GM23338 (cell line): ENCODE measurements at regions not wholly inside any gene's neighbourhood (a gene's known extent, or its start where the extent isn't known, plus 50 kb on each side); places are given as distances from the start of the nearest gene placed in this dataset.

ENCODE experiments used
- ATAC-seq: fragments of 200-7000 bp; cut with Tn5 transposase; 3 replicates; pipeline ENCODE4 v1.9.1; 2020
- DNase-seq: peaks from one replicate; pipeline ENCODE4 v3.0.0-alpha.2; 2015; ENCODE audit warnings: low spot score
- H2AFZ ChIP-seq: fragments of 200-600 bp; sonication (generic); 2 replicates; pipeline ENCODE4 v1.8.0; 2016; ENCODE audit warnings: antibody characterized with exemption, mild to moderate bottlenecking, moderate library complexity
- H3F3A ChIP-seq: fragments of 200-600 bp; sonication (generic); replicated peaks from 2 replicates; pipeline ENCODE4 v1.8.0; 2017; ENCODE audit warnings: antibody characterized with exemption, mixed run types, low read depth
- H3K27ac ChIP-seq: fragments of 200-600 bp; sonication (generic); 2 replicates; pipeline ENCODE4 v1.6.1; 2016; ENCODE audit warnings: low read depth
- H3K27me3 ChIP-seq: fragments of 200-600 bp; sonication (generic); 2 replicates; pipeline ENCODE4 v1.8.0; 2016; ENCODE audit warnings: mild to moderate bottlenecking, mixed run types, moderate library complexity; ENCODE audit not compliant: insufficient read depth
- H3K36me3 ChIP-seq: fragments of 200-600 bp; sonication (generic); 2 replicates; pipeline ENCODE4 v1.8.0; 2016; ENCODE audit warnings: mild to moderate bottlenecking; ENCODE audit not compliant: insufficient read depth
- H3K4me1 ChIP-seq: fragments of 200-600 bp; sonication (generic); 2 replicates; pipeline ENCODE4 v1.8.0; 2016; ENCODE audit warnings: mild to moderate bottlenecking, moderate library complexity; ENCODE audit not compliant: insufficient read depth
- H3K4me2 ChIP-seq: fragments of 200-600 bp; sonication (generic); 2 replicates; pipeline ENCODE4 v1.7.1; 2017; ENCODE audit warnings: mixed run types
- H3K4me3 ChIP-seq: fragments of 200-600 bp; sonication (generic); 2 replicates; pipeline ENCODE4 v1.6.1; 2016; ENCODE audit warnings: mixed run types
- H3K79me2 ChIP-seq: fragments of 200-600 bp; sonication (generic); replicated peaks from 2 replicates; pipeline ENCODE4 v1.8.0; 2017; ENCODE audit warnings: mild to moderate bottlenecking; ENCODE audit not compliant: insufficient read depth
- H3K9me2 ChIP-seq: fragments of 200-600 bp; sonication (generic); 2 replicates; pipeline ENCODE4 v1.8.0; 2017; ENCODE audit not compliant: insufficient read depth
- H4K20me1 ChIP-seq: fragments of 200-600 bp; sonication (generic); replicated peaks from 2 replicates; pipeline ENCODE4 v1.8.0; 2017; ENCODE audit warnings: mild to moderate bottlenecking; ENCODE audit not compliant: insufficient read depth
- H3K27ac Mint-ChIP-seq: 2 replicates; pipeline ENCODE4 v1.8.0; 2020; ENCODE audit warnings: inconsistent platforms, mild to moderate bottlenecking, moderate library complexity, mixed read lengths
- H3K27me3 Mint-ChIP-seq: 3 replicates; pipeline ENCODE4 v1.8.0; 2022; ENCODE audit warnings: low read depth, mild to moderate bottlenecking, moderate library complexity, mixed read lengths, inconsistent platforms; ENCODE audit not compliant: insufficient read depth, poor library complexity
- H3K36me3 Mint-ChIP-seq: 3 replicates; pipeline ENCODE4 v1.8.0; 2021; ENCODE audit warnings: low read depth, mild to moderate bottlenecking, inconsistent platforms, moderate library complexity, mixed read lengths
- H3K4me1 Mint-ChIP-seq: 3 replicates; pipeline ENCODE4 v1.8.0; 2020; ENCODE audit warnings: mild to moderate bottlenecking, inconsistent platforms, mixed read lengths
- H3K4me3 Mint-ChIP-seq: 3 replicates; pipeline ENCODE4 v1.8.0; 2021; ENCODE audit warnings: moderate library complexity, mild to moderate bottlenecking, inconsistent platforms, mixed read lengths
- H3K9me3 Mint-ChIP-seq: 3 replicates; pipeline ENCODE4 v1.8.0; 2020; ENCODE audit warnings: moderate library complexity, mild to moderate bottlenecking, inconsistent platforms, mixed read lengths
- CREB1 ChIP-seq: fragments of 250-450 bp; sonication (Bioruptor Pico); IDR thresholded peaks from 2 replicates; pipeline ENCODE4 v1.5.0; 2020; ENCODE audit warnings: low read depth, mild to moderate bottlenecking, moderate library complexity
- ETS1 ChIP-seq: IDR thresholded peaks from 2 replicates; pipeline ENCODE4 v1.6.1; 2016; ENCODE audit warnings: antibody characterized with exemption
- EZH2 ChIP-seq: fragments of 200-600 bp; sonication (generic); IDR thresholded peaks from one replicate; pipeline ENCODE4 v1.8.0; 2017; ENCODE audit warnings: antibody characterized with exemption, mild to moderate bottlenecking, low read depth; ENCODE audit not compliant: unreplicated experiment
- EZH2phosphoT487 ChIP-seq: fragments of 200-600 bp; sonication (generic); IDR thresholded peaks from one replicate; pipeline ENCODE4 v1.8.1; 2018; ENCODE audit warnings: antibody characterized with exemption; ENCODE audit not compliant: unreplicated experiment
- JUNB ChIP-seq: IDR thresholded peaks from one replicate; pipeline ENCODE4 v1.6.1; 2016; ENCODE audit warnings: antibody characterized with exemption; ENCODE audit not compliant: unreplicated experiment
- NANOG ChIP-seq: IDR thresholded peaks from 2 replicates; pipeline ENCODE4 v1.6.1; 2016; ENCODE audit warnings: antibody characterized with exemption, borderline replicate concordance
- POLR2AphosphoS5 ChIP-seq: IDR thresholded peaks from 2 replicates; pipeline ENCODE4 v1.6.1; 2016; ENCODE audit warnings: antibody characterized with exemption, low read depth
- STAT1 ChIP-seq: IDR thresholded peaks from one replicate; pipeline ENCODE4 v1.6.1; 2016; ENCODE audit warnings: antibody characterized with exemption; ENCODE audit not compliant: unreplicated experiment
- ZNF114 ChIP-seq: fragments of 250-450 bp; sonication (Bioruptor Pico); IDR thresholded peaks from 2 replicates; pipeline ENCODE4 v1.5.0; 2020; ENCODE audit warnings: mild to moderate bottlenecking, moderate library complexity
- ZNF331 ChIP-seq: fragments of 250-450 bp; sonication (Bioruptor Pico); IDR thresholded peaks from 2 replicates; pipeline ENCODE4 v1.5.0; 2020; ENCODE audit warnings: low read depth, mild to moderate bottlenecking, moderate library complexity
- TF ChIP-seq, protein P1 (sequence below): IDR thresholded peaks from one replicate; pipeline ENCODE4 v1.6.1; 2018; ENCODE audit warnings: antibody characterized with exemption; ENCODE audit not compliant: unreplicated experiment
- TF ChIP-seq, protein P2 (sequence below), 2 experiments: fragments of 200-600 bp in 1 of 2; sonication (generic) in 1 of 2; conservative IDR thresholded peaks; 2 replicates each; pipeline versions ENCODE4 v1.5.1 to v1.6.1; 2016 to 2017; ENCODE audit warnings: antibody characterized with exemption in 2 of 2, low read depth in 2 of 2, mild to moderate bottlenecking in 2 of 2, moderate library complexity in 1 of 2
- TF ChIP-seq, protein P3 (sequence below): fragments of 250-450 bp; sonication (Bioruptor Pico); IDR thresholded peaks from 2 replicates; pipeline ENCODE4 v1.5.0; 2020; ENCODE audit warnings: mild to moderate bottlenecking, moderate library complexity

GRCh38 chr10:127648885-127649284 is 88.1 kb upstream of the FOXI2 start:
- H3K4me3 ChIP-seq, result no peak overlapping the region
- Mint-ChIP-seq H3K27me3 (no peaks in the 10 kb centered on the region), H3K4me1 (no peaks in the 10 kb centered on the region), H3K4me3 (no peak overlapping the region), H3K36me3 (no peaks in the 10 kb centered on the region), H3K9me3 (no peaks in the 10 kb centered on the region), H3K27ac (no peak overlapping the region)
- H3K79me2 ChIP-seq, result no peaks in the 10 kb centered on the region
- no peaks in the 10 kb centered on the region for H3K36me3 ChIP-seq
- no peaks in the 10 kb centered on the region for H3K9me2 ChIP-seq
- H3K4me1 ChIP-seq, result no peaks in the 10 kb centered on the region
- peak; percentile 28; the same call in 2 of the 3 replicates for ATAC-seq
- H3K4me2 ChIP-seq, result no peak overlapping the region
- H3K27ac ChIP-seq, result no peak overlapping the region
- TF ChIP-seq EZH2phosphoT487, result no peak
- no peak for TF ChIP-seq STAT1
- no peak for TF ChIP-seq NANOG
- no peak for TF ChIP-seq ZNF114
- TF ChIP-seq, protein P1, sequence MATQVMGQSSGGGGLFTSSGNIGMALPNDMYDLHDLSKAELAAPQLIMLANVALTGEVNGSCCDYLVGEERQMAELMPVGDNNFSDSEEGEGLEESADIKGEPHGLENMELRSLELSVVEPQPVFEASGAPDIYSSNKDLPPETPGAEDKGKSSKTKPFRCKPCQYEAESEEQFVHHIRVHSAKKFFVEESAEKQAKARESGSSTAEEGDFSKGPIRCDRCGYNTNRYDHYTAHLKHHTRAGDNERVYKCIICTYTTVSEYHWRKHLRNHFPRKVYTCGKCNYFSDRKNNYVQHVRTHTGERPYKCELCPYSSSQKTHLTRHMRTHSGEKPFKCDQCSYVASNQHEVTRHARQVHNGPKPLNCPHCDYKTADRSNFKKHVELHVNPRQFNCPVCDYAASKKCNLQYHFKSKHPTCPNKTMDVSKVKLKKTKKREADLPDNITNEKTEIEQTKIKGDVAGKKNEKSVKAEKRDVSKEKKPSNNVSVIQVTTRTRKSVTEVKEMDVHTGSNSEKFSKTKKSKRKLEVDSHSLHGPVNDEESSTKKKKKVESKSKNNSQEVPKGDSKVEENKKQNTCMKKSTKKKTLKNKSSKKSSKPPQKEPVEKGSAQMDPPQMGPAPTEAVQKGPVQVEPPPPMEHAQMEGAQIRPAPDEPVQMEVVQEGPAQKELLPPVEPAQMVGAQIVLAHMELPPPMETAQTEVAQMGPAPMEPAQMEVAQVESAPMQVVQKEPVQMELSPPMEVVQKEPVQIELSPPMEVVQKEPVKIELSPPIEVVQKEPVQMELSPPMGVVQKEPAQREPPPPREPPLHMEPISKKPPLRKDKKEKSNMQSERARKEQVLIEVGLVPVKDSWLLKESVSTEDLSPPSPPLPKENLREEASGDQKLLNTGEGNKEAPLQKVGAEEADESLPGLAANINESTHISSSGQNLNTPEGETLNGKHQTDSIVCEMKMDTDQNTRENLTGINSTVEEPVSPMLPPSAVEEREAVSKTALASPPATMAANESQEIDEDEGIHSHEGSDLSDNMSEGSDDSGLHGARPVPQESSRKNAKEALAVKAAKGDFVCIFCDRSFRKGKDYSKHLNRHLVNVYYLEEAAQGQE, result no peak
- no peak for TF ChIP-seq ETS1
- TF ChIP-seq, protein P2, sequence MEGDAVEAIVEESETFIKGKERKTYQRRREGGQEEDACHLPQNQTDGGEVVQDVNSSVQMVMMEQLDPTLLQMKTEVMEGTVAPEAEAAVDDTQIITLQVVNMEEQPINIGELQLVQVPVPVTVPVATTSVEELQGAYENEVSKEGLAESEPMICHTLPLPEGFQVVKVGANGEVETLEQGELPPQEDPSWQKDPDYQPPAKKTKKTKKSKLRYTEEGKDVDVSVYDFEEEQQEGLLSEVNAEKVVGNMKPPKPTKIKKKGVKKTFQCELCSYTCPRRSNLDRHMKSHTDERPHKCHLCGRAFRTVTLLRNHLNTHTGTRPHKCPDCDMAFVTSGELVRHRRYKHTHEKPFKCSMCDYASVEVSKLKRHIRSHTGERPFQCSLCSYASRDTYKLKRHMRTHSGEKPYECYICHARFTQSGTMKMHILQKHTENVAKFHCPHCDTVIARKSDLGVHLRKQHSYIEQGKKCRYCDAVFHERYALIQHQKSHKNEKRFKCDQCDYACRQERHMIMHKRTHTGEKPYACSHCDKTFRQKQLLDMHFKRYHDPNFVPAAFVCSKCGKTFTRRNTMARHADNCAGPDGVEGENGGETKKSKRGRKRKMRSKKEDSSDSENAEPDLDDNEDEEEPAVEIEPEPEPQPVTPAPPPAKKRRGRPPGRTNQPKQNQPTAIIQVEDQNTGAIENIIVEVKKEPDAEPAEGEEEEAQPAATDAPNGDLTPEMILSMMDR (conservative IDR thresholded peaks at IDR 0.05; ENCODE audit: low read depth in 2 of 2), result no peak
- TF ChIP-seq, protein P3, sequence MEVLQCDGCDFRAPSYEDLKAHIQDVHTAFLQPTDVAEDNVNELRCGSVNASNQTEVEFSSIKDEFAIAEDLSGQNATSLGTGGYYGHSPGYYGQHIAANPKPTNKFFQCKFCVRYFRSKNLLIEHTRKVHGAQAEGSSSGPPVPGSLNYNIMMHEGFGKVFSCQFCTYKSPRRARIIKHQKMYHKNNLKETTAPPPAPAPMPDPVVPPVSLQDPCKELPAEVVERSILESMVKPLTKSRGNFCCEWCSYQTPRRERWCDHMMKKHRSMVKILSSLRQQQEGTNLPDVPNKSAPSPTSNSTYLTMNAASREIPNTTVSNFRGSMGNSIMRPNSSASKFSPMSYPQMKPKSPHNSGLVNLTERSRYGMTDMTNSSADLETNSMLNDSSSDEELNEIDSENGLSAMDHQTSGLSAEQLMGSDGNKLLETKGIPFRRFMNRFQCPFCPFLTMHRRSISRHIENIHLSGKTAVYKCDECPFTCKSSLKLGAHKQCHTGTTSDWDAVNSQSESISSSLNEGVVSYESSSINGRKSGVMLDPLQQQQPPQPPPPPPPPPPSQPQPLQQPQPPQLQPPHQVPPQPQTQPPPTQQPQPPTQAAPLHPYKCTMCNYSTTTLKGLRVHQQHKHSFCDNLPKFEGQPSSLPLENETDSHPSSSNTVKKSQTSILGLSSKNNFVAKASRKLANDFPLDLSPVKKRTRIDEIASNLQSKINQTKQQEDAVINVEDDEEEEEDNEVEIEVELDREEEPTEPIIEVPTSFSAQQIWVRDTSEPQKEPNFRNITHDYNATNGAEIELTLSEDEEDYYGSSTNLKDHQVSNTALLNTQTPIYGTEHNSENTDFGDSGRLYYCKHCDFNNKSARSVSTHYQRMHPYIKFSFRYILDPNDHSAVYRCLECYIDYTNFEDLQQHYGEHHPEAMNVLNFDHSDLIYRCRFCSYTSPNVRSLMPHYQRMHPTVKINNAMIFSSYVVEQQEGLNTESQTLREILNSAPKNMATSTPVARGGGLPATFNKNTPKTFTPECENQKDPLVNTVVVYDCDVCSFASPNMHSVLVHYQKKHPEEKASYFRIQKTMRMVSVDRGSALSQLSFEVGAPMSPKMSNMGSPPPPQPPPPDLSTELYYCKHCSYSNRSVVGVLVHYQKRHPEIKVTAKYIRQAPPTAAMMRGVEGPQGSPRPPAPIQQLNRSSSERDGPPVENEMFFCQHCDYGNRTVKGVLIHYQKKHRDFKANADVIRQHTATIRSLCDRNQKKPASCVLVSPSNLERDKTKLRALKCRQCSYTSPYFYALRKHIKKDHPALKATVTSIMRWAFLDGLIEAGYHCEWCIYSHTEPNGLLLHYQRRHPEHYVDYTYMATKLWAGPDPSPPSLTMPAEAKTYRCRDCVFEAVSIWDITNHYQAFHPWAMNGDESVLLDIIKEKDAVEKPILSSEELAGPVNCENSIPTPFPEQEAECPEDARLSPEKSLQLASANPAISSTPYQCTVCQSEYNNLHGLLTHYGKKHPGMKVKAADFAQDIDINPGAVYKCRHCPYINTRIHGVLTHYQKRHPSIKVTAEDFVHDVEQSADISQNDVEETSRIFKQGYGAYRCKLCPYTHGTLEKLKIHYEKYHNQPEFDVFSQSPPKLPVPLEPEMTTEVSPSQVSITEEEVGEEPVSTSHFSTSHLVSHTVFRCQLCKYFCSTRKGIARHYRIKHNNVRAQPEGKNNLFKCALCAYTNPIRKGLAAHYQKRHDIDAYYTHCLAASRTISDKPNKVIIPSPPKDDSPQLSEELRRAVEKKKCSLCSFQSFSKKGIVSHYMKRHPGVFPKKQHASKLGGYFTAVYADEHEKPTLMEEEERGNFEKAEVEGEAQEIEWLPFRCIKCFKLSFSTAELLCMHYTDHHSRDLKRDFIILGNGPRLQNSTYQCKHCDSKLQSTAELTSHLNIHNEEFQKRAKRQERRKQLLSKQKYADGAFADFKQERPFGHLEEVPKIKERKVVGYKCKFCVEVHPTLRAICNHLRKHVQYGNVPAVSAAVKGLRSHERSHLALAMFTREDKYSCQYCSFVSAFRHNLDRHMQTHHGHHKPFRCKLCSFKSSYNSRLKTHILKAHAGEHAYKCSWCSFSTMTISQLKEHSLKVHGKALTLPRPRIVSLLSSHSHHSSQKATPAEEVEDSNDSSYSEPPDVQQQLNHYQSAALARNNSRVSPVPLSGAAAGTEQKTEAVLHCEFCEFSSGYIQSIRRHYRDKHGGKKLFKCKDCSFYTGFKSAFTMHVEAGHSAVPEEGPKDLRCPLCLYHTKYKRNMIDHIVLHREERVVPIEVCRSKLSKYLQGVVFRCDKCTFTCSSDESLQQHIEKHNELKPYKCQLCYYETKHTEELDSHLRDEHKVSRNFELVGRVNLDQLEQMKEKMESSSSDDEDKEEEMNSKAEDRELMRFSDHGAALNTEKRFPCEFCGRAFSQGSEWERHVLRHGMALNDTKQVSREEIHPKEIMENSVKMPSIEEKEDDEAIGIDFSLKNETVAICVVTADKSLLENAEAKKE (CRISPR knock-in tag), result no peak
- TF ChIP-seq CREB1 (CRISPR knock-in tag), result no peak
- TF ChIP-seq POLR2AphosphoS5, result no peak
- TF ChIP-seq EZH2, result no peak
- no peak for TF ChIP-seq ZNF331 (CRISPR knock-in tag)
- TF ChIP-seq JUNB, result no peak
- no peak overlapping the region for H2AFZ ChIP-seq
- H3K27me3 ChIP-seq, result no peaks in the 10 kb centered on the region
- H3F3A ChIP-seq, result no peaks in the 10 kb centered on the region
- H4K20me1 ChIP-seq, result no peaks in the 10 kb centered on the region
- no peak for DNase-seq
